ENCODE measurements at regions not wholly inside any gene's neighbourhood (a gene's known extent, or its start where the extent isn't known, plus 50 kb on each side); places are given as distances from the start of the nearest gene placed in this dataset.

- TF ChIP-seq POLR2AphosphoS5 (IDR thresholded peaks at IDR 0.05; ENCODE audit: low read depth, low read length): no peak
- TF ChIP-seq, protein P1, sequence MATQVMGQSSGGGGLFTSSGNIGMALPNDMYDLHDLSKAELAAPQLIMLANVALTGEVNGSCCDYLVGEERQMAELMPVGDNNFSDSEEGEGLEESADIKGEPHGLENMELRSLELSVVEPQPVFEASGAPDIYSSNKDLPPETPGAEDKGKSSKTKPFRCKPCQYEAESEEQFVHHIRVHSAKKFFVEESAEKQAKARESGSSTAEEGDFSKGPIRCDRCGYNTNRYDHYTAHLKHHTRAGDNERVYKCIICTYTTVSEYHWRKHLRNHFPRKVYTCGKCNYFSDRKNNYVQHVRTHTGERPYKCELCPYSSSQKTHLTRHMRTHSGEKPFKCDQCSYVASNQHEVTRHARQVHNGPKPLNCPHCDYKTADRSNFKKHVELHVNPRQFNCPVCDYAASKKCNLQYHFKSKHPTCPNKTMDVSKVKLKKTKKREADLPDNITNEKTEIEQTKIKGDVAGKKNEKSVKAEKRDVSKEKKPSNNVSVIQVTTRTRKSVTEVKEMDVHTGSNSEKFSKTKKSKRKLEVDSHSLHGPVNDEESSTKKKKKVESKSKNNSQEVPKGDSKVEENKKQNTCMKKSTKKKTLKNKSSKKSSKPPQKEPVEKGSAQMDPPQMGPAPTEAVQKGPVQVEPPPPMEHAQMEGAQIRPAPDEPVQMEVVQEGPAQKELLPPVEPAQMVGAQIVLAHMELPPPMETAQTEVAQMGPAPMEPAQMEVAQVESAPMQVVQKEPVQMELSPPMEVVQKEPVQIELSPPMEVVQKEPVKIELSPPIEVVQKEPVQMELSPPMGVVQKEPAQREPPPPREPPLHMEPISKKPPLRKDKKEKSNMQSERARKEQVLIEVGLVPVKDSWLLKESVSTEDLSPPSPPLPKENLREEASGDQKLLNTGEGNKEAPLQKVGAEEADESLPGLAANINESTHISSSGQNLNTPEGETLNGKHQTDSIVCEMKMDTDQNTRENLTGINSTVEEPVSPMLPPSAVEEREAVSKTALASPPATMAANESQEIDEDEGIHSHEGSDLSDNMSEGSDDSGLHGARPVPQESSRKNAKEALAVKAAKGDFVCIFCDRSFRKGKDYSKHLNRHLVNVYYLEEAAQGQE (IDR thresholded peaks at IDR 0.05; ENCODE audit: insufficient read depth in 1 of 2, low read depth in 2 of 2, low read length in 1 of 2): no peak
- no peak for TF ChIP-seq CTCF (IDR thresholded peaks at IDR 0.05)
- TF ChIP-seq SIN3A (IDR thresholded peaks at IDR 0.05; ENCODE audit: borderline replicate concordance, insufficient read depth, low read depth, low read length): no peak
- no peak for TF ChIP-seq TCF7L2 (IDR thresholded peaks at IDR 0.05; ENCODE audit: low read depth, low read length)
- Histone ChIP-seq H3K36me3 (ENCODE audit: control insufficient read depth, insufficient read depth, low read length) (no peaks in the 10 kb centered on the region; the same call in 1 of the 2 replicates), H3K27me3 (ENCODE audit: control insufficient read depth, insufficient read depth, low read length) (no peaks in the 10 kb centered on the region), H3K4me3 (ENCODE audit: low read depth in 2 of 2, low read length in 2 of 2) (no peak overlapping the region), H3K9me3 (ENCODE audit: control insufficient read depth, insufficient read depth, low read depth, low read length) (no peaks in the 10 kb centered on the region), H3K27ac (ENCODE audit: low read length) (no peak overlapping the region), H3K4me1 (ENCODE audit: control insufficient read depth, insufficient read depth, low read length) (no peaks in the 10 kb centered on the region)
- intact Hi-C loops (cut with micrococcal nuclease; ENCODE audit: unreplicated experiment): no loop called here
- no TSS peak for BruUV-seq (replicated peaks)
- CTCF ChIA-PET: no interaction called here
- POLR2A ChIA-PET: no interaction called here
- no peak for DNase-seq (ENCODE audit: low read depth, low spot score)
- no peak for ATAC-seq
- in situ Hi-C loops (cut with HindIII; ENCODE audit: low pct_unique_long_range_greater_than_20kb, low sequenced_read_pairs): no loop called here
These were observed 469.1 kb downstream of the GBA3 start for GRCh38 chr4:23161787-23162186.

- Histone ChIP-seq H3K27ac (ENCODE audit: low read length) (no peak overlapping the region), H3K27me3 (ENCODE audit: control insufficient read depth, insufficient read depth, low read length) (no peaks in the 10 kb centered on the region), H3K4me3 (ENCODE audit: low read depth in 2 of 2, low read length in 2 of 2) (no peak overlapping the region), H3K9me3 (ENCODE audit: control insufficient read depth, insufficient read depth, low read depth, low read length) (no peaks in the 10 kb centered on the region), H3K36me3 (ENCODE audit: control insufficient read depth, insufficient read depth, low read length) (no peaks in the 10 kb centered on the region), H3K4me1 (ENCODE audit: control insufficient read depth, insufficient read depth, low read length) (no peaks in the 10 kb centered on the region)
- ChIA-PET POLR2A (no interaction called here), CTCF (no interaction called here)
- DNase-seq (ENCODE audit: low read depth, low spot score): no peak
- no peak for ATAC-seq
- BruUV-seq (replicated peaks): no TSS peak
- TF ChIP-seq, protein P1 (IDR thresholded peaks at IDR 0.05; ENCODE audit: insufficient read depth in 1 of 2, low read depth in 2 of 2, low read length in 1 of 2): no peak
- TF ChIP-seq SIN3A (IDR thresholded peaks at IDR 0.05; ENCODE audit: borderline replicate concordance, insufficient read depth, low read depth, low read length) (no peak), POLR2AphosphoS5 (IDR thresholded peaks at IDR 0.05; ENCODE audit: low read depth, low read length) (no peak), CTCF (IDR thresholded peaks at IDR 0.05) (no peak), TCF7L2 (IDR thresholded peaks at IDR 0.05; ENCODE audit: low read depth, low read length) (no peak)
- intact Hi-C loops (cut with micrococcal nuclease; ENCODE audit: unreplicated experiment) (no loop called here), in situ Hi-C loops (cut with HindIII; ENCODE audit: low pct_unique_long_range_greater_than_20kb, low sequenced_read_pairs) (no loop called here)
These were observed 460.3 kb downstream of the GBA3 start for GRCh38 chr4:23153076-23153475.
